Psoas muscle (tissue), 7 donors: ENCODE measurements at regions not wholly inside any gene's neighbourhood (a gene's known extent, or its start where the extent isn't known, plus 50 kb on each side); places are given as distances from the start of the nearest gene placed in this dataset.

Experiments used
- ATAC-seq, 4 donors: fragments of 200-7000 bp; cut with Tn5 transposase; one replicate each; pipeline ENCODE4 v1.9.1; 2020; ENCODE audit warnings: moderate library complexity in 3 of 4, mild to moderate bottlenecking in 2 of 4
- DNase-seq, 2 donors: peaks; one replicate each; pipeline ENCODE4 v3.0.0-alpha.2; 2020
- H3K27ac ChIP-seq: fragments of 200-600 bp; one replicate; pipeline ENCODE4 v1.8.0; 2022
- H3K27me3 ChIP-seq, 3 donors: fragments of 200-600 bp in 1 of 3; one replicate each; pipeline versions ENCODE4 v1.6.1 to v1.8.0; 2013 to 2022; ENCODE audit warnings: low read length in 2 of 3, mild to moderate bottlenecking in 2 of 3, moderate library complexity in 1 of 3; ENCODE audit not compliant: insufficient read depth in 3 of 3
- H3K36me3 ChIP-seq, 2 donors: fragments of 200-600 bp in 1 of 2; one replicate each; pipeline versions ENCODE4 v1.6.1 to v1.8.0; 2013 to 2022; ENCODE audit warnings: low read depth in 1 of 2, mild to moderate bottlenecking in 1 of 2, moderate library complexity in 1 of 2; ENCODE audit not compliant: insufficient read depth in 1 of 2
- H3K4me1 ChIP-seq: fragments of 200-600 bp; one replicate; pipeline ENCODE4 v1.8.0; 2022
- H3K4me3 ChIP-seq: fragments of 200-600 bp; one replicate; pipeline ENCODE4 v1.8.0; 2022; ENCODE audit warnings: mild to moderate bottlenecking
- H3K9me3 ChIP-seq: fragments of 200-600 bp; one replicate; pipeline ENCODE4 v1.8.0; 2022
- CTCF ChIP-seq: fragments of 200-600 bp; IDR thresholded peaks from one replicate; pipeline ENCODE4 v1.8.0; 2022; ENCODE audit warnings: antibody characterized with exemption
- WGBS, 3 donors: extraction: QIAGEN DNeasy Blood & Tissue Kit; methylation state at CpG; one replicate each; pipeline versions ENCODE4 v1.1.6 to v1.1.7; 2013; 5-methylcytosine and 5-hydroxymethylcytosine counted together
- intact Hi-C, 2 donors: fragments of 100-400 bp; cut with DNase I; formaldehyde crosslinking; loops; one replicate each; pipeline versions ENCODE4 v1.11.0 to v1.14.2; 2022
- donor health status: healthy with polysubstance abuse.
- donor health status: DM: no; HTN: no; CAD: no; lungs with moderate emphysema.
- donor health status: Bipolar disorder and iron deficiency.
- donor health status: healthy.
- donor health status: DM: yes; HTN: yes; CAD: no.
- donor health status: DM: no; HTN: no; CAD: no.
- donor health status: DM: yes; HTN: yes; CAD: no.

GRCh38 chr16:6204945-6205344, 1107.3 kb upstream of the EEF2KMT start:
- H3K9me3 ChIP-seq: no peaks in the 10 kb centered on the region
- intact Hi-C loops: no loop called here
- TF ChIP-seq CTCF: no peak
- no peak overlapping the region for H3K4me3 ChIP-seq
- H3K27me3 ChIP-seq: no peaks in the 10 kb centered on the region
- DNase-seq (no peak), ATAC-seq (no peak)
- H3K27ac ChIP-seq: no peak overlapping the region
- whole genome bisulfite sequencing, 3 donors: 76 to 85% (median 80%) methylated on average over 2 of the region's 2 CpGs
- H3K36me3 ChIP-seq: no peaks in the 10 kb centered on the region
- H3K4me1 ChIP-seq: no peaks in the 10 kb centered on the region

GRCh38 chr16:6200861-6201260, 1103.3 kb upstream of the EEF2KMT start:
- intact Hi-C loops: no loop called here
- H3K27ac ChIP-seq: no peak overlapping the region
- DNase-seq: no peak

GRCh38 chr16:6200271-6200670, 1102.7 kb upstream of the EEF2KMT start:
- Histone ChIP-seq H3K36me3 (no peaks in the 10 kb centered on the region), H3K4me1 (no peaks in the 10 kb centered on the region), H3K9me3 (no peaks in the 10 kb centered on the region), H3K4me3 (no peak overlapping the region), H3K27ac (no peak overlapping the region), H3K27me3 (no peaks in the 10 kb centered on the region)
- ATAC-seq (no peak), DNase-seq (no peak)
- intact Hi-C loops: no loop called here
- TF ChIP-seq CTCF: no peak
- 85 to 86% (median 86%) methylated on average over 6 of the region's 6 CpGs for WGBS, 3 donors

More at GRCh38 chr16:6200861-6201260, 1103.3 kb upstream of the EEF2KMT start:
- no peak for ATAC-seq
- H3K4me1 ChIP-seq: no peaks in the 10 kb centered on the region
- no peaks in the 10 kb centered on the region for H3K9me3 ChIP-seq
- TF ChIP-seq CTCF: no peak
- 78 to 86% (median 85%) methylated on average over 6 of the region's 6 CpGs for WGBS, 3 donors
- H3K4me3 ChIP-seq: no peak overlapping the region
- no peaks in the 10 kb centered on the region for H3K27me3 ChIP-seq
- no peaks in the 10 kb centered on the region for H3K36me3 ChIP-seq

- WGBS, 3 donors: 8 to 11% (median 9%) methylated on average over 2 of the region's 2 CpGs
- no peaks in the 10 kb centered on the region for H3K27me3 ChIP-seq
- intact Hi-C loops: no loop called here
- no peaks in the 10 kb centered on the region for H3K9me3 ChIP-seq
- ATAC-seq (no peak), DNase-seq (no peak)
- no peaks in the 10 kb centered on the region for H3K4me1 ChIP-seq
- no peak overlapping the region for H3K27ac ChIP-seq
- no peaks in the 10 kb centered on the region for H3K36me3 ChIP-seq
- H3K4me3 ChIP-seq: no peak overlapping the region
- TF ChIP-seq CTCF: no peak
These were observed 1098.4 kb upstream of the EEF2KMT start for GRCh38 chr16:6195966-6196365.

GRCh38 chr16:6193718-6194117, 1096.1 kb upstream of the EEF2KMT start:
- Histone ChIP-seq H3K9me3 (no peaks in the 10 kb centered on the region), H3K36me3 (no peaks in the 10 kb centered on the region), H3K27ac (no peak overlapping the region), H3K27me3 (no peaks in the 10 kb centered on the region), H3K4me3 (no peak overlapping the region), H3K4me1 (no peaks in the 10 kb centered on the region)
- intact Hi-C loops: no loop called here
- no peak for TF ChIP-seq CTCF
- 18 to 26% (median 21%) methylated on average over 3 of the region's 3 CpGs for WGBS, 3 donors
- no peak for DNase-seq
- no peak for ATAC-seq
